ENCODE measurements at regions not wholly inside any gene's neighbourhood (a gene's known extent, or its start where the extent isn't known, plus 50 kb on each side); places are given as distances from the start of the nearest gene placed in this dataset.
"Not testable (repeated sequence)": the region's sequence is repeated elsewhere in the genome, so short reads cannot be mapped to it uniquely, and the experiment has no call there.

DNA sequence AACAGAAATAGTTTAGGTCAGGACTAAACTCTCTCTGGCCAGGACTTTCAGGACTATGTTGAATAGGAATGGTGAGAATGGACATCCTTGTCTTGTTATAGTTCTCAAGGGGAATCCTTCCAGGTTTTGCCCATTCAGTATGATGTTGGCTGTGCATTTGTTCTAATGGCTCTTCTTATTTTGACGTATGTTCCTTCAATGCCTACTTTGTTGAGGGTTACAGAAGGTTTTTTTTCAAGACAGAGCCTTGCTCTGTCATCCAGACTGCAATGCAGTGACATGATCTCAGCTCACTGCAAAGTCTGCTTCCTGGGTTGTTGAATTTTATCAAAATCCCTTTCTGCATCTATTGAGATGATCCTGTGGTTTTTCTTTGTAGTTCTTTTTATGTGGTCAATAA lies 79.5 kb upstream of the NID2 start:
- Histone ChIP-seq H3K4me3 (no peak overlapping the region), H3K27ac (no peak overlapping the region)
- TF ChIP-seq, protein P1, sequence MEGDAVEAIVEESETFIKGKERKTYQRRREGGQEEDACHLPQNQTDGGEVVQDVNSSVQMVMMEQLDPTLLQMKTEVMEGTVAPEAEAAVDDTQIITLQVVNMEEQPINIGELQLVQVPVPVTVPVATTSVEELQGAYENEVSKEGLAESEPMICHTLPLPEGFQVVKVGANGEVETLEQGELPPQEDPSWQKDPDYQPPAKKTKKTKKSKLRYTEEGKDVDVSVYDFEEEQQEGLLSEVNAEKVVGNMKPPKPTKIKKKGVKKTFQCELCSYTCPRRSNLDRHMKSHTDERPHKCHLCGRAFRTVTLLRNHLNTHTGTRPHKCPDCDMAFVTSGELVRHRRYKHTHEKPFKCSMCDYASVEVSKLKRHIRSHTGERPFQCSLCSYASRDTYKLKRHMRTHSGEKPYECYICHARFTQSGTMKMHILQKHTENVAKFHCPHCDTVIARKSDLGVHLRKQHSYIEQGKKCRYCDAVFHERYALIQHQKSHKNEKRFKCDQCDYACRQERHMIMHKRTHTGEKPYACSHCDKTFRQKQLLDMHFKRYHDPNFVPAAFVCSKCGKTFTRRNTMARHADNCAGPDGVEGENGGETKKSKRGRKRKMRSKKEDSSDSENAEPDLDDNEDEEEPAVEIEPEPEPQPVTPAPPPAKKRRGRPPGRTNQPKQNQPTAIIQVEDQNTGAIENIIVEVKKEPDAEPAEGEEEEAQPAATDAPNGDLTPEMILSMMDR (IDR thresholded peaks at IDR 0.05) = no peak
- DNase-seq (ENCODE audit: low spot score) = no peak

DNA sequence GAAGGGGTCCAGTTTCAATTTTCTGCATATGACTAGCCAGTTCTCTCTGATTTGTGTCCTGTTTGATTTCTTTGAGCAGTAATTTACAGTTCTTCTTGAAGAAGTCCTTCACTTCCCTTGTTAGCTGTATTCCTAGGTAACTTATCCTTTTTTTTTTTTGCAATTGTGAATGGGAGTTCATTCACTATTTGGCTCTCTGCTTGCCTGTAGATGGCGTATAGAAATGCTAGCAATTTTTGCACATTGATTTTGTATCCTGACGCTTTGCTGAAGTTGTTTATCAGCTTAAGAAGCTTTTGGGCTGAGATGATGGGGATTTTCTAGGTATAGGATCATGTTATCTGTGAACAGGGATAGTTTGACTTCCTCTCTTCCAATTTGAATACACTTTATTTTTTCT lies 77.6 kb upstream of the NID2 start:
- Histone ChIP-seq H3K4me3 (no peak overlapping the region), H3K27ac (no peak overlapping the region)
- TF ChIP-seq, protein P1 (IDR thresholded peaks at IDR 0.05) = no peak
- no peak for DNase-seq (ENCODE audit: low spot score)

DNA sequence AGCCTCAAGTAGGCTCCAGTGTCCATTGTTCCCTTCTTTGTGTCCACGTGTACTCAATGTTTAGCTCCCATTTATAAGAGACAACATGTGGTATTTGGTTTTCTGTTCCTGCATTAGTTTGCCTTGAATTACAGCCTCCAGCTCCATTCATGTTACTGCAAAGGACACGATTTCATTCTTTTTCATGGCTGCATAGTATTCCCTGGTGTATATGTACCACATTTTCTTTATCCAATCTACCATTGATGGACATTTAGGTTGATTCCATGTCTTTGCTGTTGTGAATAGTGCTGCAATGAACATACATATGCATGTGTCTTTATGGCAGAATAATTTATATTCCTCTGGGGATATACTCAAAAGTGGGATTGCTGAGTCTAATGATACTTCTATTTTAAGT lies 75.2 kb upstream of the NID2 start:
- not testable (repeated sequence) for DNase-seq (ENCODE audit: low spot score); H3K4me3 ChIP-seq; H3K27ac ChIP-seq

DNA sequence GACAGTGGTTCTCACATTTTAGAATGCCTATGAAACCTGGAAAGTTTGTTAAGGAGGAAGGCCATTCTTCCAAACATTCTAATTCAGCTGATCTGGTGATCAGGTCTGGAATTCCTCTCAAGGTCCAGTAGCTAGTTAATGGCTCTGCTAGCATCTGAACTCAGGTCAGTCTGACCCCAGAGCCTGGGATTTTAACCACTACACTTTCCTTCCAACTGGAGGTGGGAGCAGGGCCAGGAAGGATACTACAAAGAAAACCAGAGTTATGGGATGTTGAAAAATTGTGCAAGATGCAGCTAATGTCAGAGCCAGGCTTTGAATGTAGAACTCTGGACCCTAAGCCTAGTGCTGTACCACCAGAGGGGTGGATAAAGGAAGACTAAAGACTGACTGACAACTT lies 73.6 kb upstream of the NID2 start:
- DNase-seq (ENCODE audit: low spot score) = no peak
- H3K27ac ChIP-seq = no peak overlapping the region
- no peak overlapping the region for H3K4me3 ChIP-seq
- TF ChIP-seq, protein P1 (IDR thresholded peaks at IDR 0.05) = no peak

DNA sequence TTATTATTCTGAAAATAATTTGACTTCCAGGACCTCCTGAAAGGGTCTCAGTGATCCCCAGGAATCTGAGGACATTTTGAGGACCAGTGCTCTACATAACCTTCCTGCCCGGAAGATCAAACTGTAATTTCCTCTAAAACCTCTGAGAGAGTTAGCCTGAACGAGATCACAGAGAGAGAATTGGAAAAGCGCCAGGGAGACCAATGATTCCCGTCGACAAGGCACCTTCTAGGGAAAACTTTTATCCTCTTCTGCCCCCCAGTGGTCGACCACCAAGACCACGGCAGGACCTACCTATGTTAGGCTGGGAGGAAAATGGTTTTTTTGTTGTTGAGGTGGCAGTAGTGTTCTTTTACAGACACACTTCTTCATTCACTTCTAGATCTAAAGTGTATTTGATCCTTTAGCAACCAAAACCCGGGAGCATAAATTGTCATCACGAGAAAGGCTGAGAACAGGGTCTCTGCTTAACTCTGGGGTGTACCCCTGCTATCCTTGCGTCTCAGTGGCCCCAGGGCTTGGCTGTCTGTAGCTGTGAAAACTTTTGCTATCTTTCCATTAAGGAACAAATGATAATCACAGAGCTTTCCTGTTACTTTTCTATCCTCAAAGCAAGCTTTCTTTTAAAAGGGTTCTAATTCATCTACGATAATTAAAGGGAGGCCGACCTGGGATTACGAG lies 62.9 kb upstream of the NID2 start:
- TF ChIP-seq, protein P1 (IDR thresholded peaks at IDR 0.05) = peak; percentile 34
- no peak overlapping the region for H3K27ac ChIP-seq
- H3K4me3 ChIP-seq = no peak overlapping the region
- DNase-seq (ENCODE audit: low spot score) = peak; percentile 79

DNA sequence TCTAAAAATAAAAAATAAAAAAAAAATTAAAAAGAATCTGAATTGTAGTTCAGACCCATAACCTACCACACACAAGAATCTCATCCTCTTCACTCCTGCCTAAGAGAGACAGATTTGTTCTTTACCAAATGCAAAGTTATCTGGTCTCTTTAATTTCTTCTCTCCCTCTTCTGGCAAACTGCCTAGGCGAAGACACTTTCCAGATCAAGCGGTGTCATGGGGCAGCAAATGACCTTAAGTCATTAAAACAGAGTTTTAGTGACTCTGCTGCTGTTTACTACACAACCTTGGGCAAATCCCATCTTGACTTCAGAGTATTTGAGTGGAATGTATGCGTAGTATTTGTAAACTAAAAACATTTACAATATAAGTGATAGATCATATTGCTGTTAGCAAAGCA lies 60.9 kb upstream of the NID2 start:
- no peak overlapping the region for H3K4me3 ChIP-seq
- H3K27ac ChIP-seq = no peak overlapping the region
- DNase-seq (ENCODE audit: low spot score) = no peak
- TF ChIP-seq, protein P1 (IDR thresholded peaks at IDR 0.05) = no peak

DNA sequence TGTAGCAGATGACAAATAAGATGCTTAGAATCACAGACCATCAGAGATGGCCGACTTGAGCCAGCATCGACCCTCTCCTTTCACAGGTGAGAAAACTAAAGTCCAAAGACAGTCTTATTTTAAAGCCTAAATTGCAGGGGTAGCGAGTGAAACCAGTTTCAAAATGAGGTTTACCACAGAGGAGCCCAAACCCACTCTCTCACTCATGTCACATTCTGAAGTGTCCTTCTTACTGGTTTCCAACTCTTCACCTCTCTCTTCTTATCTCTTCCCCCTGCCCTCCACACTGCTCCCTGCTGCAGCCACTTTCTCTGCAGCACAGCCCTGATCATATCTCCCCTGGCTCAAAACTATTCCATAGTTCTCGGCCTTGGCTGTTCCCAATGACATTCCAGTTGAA lies 57.0 kb upstream of the NID2 start:
- no peak overlapping the region for H3K27ac ChIP-seq
- DNase-seq (ENCODE audit: low spot score) = no peak
- no peak overlapping the region for H3K4me3 ChIP-seq
- TF ChIP-seq, protein P1 (IDR thresholded peaks at IDR 0.05) = no peak

Data from coronary artery (tissue), 2 donors.